ENCODE measurements at regions not wholly inside any gene's neighbourhood (a gene's known extent, or its start where the extent isn't known, plus 50 kb on each side); places are given as distances from the start of the nearest gene placed in this dataset.

DNA sequence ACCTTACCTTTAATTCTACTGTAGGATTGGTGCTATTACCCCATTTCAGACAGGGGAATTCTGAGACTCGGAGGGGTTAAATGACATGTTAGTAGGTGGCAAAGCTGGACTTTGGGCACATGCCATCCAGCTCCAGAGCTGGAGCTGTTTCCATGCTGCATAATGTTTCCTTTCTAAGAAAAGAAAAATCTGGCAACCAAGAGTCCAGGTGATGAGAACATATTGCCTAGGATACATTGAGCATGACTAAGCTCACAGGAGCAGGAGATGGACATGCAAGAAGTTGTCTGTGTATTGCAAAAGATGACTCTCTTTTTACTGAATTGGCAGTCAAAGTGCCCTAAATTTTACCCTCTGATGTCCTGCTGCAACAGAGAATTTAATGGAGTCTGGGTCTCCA, 150.8 kb upstream of the SYT13 start:
- TF ChIP-seq POLR2AphosphoS5 (IDR thresholded peaks at IDR 0.05; ENCODE audit: low read depth, low read length), result no peak
- TF ChIP-seq, protein P1, sequence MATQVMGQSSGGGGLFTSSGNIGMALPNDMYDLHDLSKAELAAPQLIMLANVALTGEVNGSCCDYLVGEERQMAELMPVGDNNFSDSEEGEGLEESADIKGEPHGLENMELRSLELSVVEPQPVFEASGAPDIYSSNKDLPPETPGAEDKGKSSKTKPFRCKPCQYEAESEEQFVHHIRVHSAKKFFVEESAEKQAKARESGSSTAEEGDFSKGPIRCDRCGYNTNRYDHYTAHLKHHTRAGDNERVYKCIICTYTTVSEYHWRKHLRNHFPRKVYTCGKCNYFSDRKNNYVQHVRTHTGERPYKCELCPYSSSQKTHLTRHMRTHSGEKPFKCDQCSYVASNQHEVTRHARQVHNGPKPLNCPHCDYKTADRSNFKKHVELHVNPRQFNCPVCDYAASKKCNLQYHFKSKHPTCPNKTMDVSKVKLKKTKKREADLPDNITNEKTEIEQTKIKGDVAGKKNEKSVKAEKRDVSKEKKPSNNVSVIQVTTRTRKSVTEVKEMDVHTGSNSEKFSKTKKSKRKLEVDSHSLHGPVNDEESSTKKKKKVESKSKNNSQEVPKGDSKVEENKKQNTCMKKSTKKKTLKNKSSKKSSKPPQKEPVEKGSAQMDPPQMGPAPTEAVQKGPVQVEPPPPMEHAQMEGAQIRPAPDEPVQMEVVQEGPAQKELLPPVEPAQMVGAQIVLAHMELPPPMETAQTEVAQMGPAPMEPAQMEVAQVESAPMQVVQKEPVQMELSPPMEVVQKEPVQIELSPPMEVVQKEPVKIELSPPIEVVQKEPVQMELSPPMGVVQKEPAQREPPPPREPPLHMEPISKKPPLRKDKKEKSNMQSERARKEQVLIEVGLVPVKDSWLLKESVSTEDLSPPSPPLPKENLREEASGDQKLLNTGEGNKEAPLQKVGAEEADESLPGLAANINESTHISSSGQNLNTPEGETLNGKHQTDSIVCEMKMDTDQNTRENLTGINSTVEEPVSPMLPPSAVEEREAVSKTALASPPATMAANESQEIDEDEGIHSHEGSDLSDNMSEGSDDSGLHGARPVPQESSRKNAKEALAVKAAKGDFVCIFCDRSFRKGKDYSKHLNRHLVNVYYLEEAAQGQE (IDR thresholded peaks at IDR 0.05; ENCODE audit: insufficient read depth in 1 of 2, low read depth in 2 of 2, low read length in 2 of 2), result no peak
- TF ChIP-seq TAF1 (IDR thresholded peaks at IDR 0.05; ENCODE audit: borderline replicate concordance, insufficient read depth, low read length), result no peak
